CD4-positive, alpha-beta T cell treated with Interleukin-2 at 100 ng/mL for 4 hours (primary cell): ENCODE measurements at regions not wholly inside any gene's neighbourhood (a gene's known extent, or its start where the extent isn't known, plus 50 kb on each side); places are given as distances from the start of the nearest gene placed in this dataset.
"Not testable (repeated sequence)": the region's sequence is repeated elsewhere in the genome, so short reads cannot be mapped to it uniquely, and the experiment has no call there.

Source experiments
- DNase-seq: peaks from one replicate; pipeline ENCODE4 v3.0.0-alpha.2; 2020; ENCODE audit warnings: low spot score

DNA sequence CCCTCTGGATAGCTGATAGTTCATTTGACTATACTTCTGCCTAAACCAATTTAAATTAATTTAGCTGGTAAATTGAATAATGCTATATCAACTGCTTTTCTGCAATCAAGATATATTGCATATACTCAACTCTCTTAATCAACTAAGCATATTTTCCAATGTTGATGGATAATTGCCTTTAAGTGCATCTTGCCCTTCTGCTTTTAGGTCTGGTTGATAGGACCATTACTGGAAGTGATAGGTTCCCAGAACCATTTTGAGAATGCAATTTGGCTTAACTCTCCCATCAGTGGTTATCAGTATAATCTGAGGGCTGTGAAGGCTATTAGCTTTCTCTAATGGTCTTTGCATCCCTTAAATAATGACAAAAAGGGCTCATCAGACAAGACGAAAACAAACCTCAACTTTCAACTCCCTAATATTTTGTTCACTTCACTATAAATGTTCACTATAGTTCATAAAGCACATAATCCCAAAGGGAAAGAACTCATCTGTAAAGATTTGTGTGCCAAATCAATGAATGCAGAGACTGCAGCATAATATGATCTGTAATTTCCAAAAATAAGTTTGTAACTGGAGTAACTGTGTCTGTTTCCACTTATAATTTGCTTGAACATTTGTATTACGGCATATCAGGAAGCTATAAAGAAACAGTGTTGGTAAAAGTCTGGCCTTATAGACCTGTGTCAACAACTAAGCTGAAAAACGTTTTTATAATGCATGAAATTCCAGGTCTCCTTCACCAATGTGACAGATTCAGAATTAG lies 273.6 kb downstream of the FBXO8 start:
- no peak for DNase-seq

DNA sequence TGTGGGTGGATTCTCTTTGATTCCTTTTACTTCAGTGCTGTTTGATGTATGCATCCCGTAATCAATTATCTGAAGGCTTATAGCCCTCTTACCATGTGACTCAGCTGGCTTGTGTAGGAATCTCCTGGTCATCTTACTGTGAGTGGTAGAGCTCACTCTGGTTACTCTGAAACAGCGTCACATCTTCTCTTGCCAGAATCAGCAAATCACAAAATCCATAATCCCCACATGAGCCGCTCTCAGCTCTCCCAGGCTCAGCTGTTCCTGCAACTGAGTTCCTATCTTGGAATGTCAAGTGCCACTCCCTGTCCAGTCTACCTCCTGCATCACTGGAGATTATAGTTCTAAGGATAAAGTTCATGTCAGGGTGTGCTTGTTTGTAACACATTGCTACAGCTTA lies 278.0 kb downstream of the FBXO8 start:
- no peak for DNase-seq

DNA sequence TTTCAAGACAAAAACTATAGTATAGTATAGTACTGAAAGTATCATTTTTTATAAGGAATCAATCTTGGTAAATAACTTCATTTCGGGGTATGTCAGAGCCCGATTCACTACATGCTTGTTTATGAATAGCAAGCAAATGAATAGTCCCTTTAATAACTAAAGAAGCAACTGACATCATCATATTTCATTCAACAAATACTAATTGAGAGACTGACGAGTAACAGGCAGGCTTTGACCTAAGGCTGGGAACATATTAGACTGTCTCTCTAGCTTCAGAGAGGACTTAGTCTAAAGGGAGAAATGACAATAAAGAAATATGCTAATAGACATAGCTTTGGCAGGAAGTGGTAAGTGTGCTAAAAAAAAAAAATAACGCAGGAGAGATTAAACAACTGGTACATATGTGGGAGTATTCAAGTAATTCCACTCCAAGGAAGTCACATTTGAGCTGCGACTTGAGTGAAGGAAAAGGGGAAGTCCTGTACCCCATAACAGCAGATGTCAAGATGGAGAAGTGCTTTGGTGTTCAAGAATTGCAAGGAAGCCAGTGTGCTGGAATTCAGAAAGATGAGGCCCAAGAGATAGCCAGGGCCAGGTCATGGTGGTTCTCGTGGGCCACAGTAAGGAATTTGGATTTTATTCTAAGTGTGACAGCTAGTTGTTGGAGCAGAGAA lies 284.9 kb downstream of the FBXO8 start:
- DNase-seq, result no peak

DNA sequence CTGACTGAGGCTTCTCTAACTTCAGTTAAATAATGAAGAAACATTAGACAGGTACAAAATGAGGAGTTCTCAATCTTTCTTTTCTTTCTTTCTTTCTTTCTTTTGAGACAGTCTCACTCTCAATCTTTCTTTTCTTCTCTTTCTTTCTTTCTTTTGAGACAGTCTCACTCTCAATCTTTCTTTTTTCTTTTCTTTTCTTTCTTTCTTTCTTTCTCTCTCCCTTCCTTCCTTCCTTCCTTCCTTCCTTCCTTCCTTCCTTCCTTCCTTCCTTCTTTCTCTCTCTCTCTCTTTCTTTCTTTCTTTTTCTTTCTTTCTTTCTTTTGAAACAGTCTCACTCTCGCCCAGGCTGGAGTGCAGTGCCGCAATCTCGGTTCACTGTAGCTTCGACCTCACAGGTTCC lies 287.7 kb downstream of the FBXO8 start:
- DNase-seq, result not testable (repeated sequence)

DNA sequence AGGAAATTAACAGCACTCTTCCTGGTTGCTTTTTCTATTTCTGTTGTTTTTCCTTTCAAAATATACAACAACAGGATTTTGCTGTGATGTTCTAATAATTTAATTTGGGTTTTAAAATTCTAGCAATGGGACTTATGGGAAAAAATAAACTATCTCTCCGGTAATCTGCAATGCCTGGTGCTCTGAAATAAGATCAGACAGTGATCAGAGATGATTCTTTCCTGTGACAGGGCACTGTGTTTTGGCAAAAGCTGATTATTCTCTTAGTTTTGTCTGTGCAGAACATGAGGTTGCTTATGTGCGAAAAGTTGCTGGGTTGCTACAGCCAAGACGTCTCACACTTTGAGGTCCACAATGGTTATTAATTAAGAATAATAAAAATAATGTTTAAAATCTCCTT lies 291.7 kb downstream of the FBXO8 start:
- no peak for DNase-seq

DNA sequence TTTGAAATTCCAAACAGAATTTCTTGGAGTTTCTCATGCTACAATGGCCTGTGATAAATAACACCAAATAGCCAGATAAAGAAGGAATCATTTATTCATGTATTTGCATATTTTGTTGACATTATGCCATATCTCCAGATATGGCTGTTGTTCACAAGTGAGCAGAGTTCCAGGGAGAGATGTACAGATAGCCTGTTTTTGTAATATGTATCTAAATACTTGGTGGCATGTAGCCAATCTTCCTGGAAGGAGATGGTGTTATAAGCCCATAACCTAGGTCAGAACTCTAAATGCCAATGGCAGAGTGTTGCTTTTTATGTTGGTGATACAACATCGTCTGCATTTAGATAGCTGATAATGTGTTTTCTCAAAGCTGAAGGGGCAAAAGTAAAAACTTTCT lies 292.2 kb downstream of the FBXO8 start:
- DNase-seq, result no peak

DNA sequence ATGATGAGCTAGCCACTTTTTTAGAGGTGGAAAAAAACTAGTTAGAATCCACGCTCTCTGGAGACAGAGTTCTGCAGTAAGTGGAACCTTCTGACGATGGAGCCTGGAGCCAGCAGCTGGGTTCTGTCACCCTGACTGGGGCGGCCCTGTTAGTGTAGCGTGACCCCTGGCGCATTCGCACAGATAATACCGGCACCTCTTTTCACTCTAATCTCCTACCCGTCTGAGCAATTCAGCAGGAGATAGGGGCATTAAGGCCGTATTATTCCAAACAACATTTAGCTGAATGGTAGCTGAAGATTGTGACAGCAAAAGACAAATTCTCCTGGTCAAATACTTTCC lies 292.6 kb downstream of the FBXO8 start:
- no peak for DNase-seq

DNA sequence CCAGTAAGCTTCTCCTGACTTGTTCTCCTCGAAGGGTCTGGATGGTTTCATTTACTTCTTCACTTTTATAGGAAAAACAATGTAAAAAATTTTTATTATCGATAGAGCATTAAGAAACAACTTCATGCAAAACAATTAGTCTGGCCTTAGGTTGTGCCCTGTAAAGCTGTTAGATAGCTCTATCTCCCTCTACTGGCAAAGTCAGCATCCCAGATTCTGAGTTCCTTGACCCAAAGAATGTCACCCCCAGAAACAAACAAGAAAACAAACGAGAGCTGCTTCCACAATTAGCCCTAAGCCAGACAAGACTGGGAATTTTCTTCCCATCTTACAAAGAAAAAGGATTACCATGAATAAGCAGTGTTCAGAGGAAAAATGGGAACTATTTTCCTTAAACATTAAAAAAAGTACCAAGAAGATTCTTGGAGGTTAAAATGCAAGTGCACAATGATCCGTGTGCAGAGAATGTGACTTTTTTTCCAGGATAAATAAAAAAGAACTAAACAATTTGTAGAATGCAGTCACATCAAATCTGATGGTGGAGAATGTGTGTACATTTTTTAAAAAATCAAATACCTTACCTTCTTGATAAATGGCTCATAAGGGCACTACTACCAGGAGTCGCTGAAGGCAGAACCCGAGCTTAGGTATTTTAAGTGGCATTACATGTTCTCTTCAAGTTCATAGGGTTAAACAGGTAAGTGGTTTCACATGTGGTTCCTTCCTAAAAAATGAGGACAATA lies 293.2 kb downstream of the FBXO8 start:
- DNase-seq, result no peak

DNA sequence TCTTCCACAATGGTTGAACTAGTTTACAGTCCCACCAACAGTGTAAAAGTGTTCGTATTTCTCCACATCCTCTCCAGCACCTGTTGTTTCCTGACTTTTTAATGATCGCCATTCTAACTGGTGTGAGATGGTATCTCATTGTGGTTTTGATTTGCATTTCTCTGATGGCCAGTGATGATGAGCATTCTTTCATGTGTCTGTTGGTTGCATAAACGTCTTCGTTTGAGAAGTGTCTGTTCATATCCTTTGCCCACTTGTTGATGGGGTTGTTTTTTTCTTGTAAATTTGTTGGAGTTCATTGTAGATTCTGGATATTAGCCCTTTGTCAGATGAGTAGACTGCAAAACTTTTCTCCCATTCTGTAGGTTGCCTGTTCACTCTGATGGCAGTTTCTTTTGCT lies 319.9 kb downstream of the FBXO8 start:
- DNase-seq, result not testable (repeated sequence)

DNA sequence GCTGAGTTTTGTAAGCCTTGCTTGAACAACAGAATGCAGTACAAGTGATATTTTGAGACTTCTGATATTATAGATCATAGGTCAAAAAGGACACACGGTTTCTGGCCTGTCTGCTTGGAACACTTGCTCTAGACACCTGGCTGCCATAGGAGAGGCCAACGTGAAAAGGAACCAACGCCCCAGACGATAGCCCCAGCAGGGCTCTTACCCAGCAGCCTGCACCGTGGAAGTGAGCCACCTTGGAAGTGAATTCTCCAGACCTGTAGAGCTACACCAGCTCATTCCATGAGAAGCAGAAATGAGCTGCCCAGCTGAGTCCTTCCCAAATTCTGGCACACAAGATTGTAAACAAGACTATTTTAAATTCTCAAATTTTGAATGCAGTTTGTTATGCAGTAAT lies 323.1 kb downstream of the FBXO8 start:
- no peak for DNase-seq

DNA sequence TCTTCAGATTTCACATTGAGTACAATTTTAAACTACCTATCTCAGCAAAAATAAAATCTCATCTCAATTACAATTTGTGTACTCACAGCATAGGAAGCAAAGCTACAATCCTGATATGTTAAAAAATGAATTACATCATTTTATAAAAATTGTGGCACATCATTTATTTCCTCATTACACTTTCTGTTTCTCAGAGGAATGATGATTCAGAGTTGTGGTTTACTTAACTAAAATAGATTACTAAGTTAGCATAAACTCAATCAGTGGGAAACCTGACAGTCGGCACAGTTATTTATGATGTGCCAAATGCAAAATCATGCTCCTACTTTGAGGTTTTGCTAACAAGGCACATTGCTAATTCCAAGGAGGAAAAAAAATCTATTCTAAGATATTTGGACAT lies 325.0 kb downstream of the FBXO8 start:
- no peak for DNase-seq

DNA sequence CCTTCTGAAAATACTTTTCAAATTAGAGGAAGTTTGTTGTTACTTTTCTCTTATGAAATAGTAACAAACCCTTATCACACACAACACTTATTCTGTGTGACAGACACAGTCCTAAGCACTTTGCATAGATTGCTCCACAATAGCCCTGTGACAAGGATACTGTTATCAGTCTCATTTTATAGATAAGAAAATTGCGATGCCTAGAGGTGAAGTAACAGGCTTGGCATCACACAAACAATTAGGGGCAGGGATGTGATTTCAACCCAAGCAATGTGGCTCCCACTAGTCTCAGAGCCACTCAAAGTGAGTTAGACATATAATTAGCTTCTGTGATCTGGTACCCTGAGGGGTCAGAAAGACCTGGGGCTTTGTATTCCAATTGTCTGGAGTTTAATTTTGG lies 339.9 kb downstream of the FBXO8 start:
- DNase-seq, result no peak

DNA sequence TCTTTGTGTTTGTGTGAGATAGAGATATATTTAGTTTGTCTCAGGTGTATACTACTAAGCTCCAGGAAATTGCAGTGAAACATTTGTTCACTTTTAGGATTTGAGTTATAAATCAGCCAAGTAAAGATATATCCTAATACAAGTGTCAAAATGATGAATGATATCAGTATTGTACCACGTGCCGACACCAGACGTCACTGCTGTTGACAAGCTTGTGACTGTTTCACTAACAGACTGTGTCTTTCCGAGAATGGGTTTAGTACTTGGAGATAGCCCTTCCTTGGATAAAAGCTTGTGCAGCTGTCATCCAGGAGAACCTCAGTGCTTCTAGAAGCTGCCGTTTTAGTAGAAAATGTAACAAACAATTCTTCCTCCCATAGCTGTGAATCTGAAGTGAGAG lies 343.3 kb downstream of the FBXO8 start:
- DNase-seq, result no peak

DNA sequence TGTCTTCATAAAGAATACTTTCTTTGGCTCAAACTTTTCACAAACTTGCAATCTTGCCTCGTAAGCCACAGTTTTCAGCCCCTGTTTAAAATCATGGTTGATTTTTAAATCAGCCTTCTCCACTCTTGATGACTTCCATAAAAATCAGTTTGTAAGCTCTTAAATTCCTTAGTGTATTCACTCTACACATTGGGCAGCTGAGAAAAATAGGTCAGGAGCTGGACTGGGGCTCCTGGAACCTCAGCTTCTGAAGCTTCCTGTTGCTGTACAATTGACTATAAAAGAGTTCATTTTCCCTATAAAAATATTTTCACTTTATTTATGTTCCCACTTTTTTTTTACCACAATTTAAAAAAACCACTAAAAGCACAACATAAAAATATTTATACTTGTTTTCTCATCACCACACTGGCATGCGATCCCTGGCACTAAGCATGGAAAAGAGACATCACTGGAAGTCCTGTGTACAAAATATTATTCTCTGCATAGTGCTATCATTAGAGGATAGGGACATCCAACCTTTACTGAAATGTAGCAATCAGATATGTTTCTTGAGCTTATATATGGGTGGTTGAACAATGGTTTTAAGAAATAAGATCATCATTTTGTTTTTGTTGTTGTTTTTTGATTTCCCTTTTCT lies 345.7 kb downstream of the FBXO8 start:
- DNase-seq, result no peak

DNA sequence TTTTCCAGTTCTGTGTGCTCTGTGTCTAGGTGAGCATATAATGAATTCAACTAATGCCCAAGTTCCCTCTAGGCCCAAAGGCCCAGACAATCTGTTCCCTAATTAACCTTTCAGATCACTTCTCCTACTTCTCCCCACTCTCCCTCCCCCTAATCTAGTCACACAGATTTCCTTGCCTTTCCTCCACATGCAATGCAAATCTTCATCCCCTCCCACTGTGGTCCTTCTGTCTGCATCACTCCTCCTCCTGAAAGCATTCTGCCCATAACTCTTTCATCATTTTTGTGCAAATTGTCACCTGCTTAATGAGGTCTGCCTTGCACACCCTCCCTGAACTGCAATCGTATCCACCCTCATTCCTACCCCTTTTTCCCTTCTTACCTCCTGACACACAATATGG lies 346.6 kb downstream of the FBXO8 start:
- no peak for DNase-seq

DNA sequence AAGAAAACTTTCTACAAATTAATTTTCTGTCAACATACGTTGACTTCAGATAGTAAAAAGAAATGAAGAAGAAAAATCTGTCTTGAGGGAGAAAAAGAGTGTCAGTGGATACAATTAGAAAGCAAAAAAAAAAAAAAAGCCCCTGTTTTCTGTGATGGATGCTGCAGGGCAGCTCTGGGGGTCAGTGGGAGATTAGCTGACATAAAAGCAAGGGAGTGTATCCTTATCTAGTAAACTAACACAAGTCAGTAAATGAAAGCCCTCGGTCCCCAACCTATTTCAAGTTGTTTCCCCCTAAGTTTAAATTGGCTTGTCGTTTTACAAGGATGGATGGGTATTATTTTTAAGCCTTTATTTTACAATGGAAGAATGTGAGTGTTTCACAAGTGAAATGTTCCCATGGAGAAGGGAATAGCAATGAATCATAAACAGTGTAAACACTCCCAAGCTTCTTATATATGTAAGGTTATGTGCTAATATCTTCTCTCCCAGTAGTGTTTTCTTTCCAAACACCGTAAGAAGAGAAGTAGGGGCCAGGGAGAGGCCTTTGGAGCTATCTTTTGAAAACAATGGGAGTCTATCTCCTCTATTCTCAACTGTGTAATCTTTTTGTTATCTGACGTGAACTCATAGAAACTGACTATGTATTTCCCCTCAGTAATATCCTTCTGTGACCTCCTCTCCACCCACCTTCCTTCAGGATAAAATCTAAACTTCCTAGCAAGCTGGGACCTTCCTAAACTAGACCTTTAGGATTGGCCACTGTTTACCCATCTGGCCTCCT lies 347.7 kb downstream of the FBXO8 start:
- no peak for DNase-seq

DNA sequence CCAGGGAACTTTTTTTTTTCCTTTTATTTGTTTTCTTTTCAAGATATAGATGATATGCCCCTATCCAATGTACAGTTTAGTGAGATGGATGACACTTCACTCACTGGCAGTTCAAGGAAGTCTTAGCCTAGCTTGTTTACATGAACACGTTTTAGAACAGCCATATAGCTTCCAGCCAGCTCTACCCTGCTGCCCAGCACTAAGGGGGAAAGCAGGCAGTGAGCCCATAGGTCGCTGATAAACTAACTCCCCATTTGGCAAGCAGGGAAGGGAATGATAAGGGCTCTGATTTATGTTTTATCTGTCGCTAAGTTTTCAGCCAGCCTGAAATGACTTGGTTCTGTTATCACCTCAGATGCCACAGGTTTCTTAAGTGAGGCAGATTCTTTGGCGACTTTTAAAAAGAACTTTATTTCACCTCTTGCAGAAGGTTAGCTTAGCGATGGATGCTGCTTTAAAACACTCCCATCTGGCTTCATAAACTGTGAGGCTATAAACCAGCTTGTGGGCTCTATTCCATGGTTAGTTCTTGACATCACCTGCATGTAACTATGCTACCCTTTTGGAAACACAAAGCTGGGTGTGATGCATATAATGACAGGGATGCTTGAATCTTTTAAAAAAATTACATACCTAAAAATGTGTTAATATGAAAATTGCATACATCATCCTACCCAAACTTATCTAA lies 348.4 kb downstream of the FBXO8 start:
- DNase-seq, result no peak

DNA sequence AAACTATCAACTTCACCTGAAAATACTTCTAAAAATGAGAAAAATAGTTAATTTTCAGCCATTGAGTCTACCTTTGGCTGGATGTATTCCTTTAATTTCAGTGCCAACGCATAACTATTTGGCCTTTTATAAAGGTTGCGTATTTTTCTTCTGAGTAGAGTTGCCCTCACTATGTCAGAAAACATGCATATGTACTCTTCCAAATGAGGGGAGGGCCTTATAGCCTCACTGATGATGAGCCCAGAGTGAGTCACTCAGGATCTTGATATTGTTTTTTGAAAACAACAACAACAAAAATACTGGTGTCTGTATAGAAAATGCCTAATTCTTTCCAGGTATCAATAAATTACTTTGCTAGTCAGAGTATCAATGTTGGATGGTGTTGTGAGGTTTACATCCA lies 349.3 kb downstream of the FBXO8 start:
- DNase-seq, result no peak

DNA sequence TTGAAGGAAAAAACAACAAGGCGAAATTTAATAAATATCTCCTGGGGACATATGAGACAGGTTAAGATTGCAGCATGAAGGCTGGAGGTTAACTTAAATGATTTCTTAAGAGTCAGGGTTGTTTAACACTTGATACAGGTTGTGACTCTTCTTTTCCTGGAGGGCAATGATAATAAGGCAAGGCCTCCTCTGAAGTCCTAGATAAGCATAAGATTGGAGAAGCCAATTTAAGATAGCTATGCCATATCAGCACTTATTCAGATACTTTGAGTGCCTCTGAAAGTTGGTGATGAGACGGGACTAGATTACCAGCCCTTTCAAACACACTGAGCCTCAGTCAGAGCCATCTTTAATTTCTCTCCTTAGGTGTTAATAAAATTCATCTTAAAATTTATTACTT lies 350.8 kb downstream of the FBXO8 start:
- no peak for DNase-seq

DNA sequence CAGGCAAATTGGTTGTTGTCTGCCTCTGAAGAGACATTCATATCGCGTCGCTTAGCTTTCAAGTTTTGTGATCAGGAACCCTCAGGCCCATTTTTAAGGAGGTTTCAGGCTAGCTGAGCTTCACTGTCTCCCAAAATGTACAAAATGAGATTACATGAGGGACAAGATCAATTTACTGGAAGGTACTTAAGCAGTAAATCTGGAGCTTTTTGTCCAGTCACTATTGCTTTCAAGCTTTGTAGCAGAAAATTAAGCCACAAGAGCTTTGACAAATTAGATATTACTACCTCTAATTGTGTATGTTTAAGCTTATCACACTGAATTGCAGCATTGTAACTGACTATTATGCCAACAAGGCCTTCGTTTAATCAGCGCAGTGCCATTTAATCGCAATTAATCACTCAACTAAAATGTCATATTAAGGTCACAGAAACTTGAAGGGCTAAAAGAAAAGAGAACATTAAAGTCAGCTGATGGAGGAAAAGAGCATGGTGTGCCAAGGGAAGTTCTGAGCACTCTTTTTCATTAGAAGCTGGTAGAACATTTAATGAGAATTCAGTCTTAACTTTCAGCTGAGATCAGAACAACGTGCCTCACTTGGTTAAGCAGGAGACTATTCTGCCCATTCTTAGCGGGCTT lies 353.0 kb downstream of the FBXO8 start:
- no peak for DNase-seq

DNA sequence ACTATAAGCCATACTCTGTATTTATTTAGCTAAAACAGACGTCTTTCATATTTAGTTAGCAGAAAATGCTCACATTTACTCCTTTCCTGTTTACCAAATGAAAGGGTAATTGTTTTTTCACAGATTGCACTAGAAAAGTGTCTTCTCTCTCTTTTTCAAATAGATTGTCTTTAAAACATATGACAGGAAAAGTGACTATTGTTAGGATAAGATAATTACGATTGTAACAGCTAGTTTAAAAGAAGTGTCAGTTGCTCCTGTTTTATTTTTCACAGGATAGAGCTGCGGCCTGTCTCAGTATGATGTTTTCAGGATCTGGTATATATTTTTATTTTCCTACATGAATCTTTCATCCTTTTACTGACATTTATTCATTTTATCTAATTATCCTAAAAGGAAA lies 353.5 kb downstream of the FBXO8 start:
- DNase-seq, result no peak
